ENCODE measurements at regions not wholly inside any gene's neighbourhood (a gene's known extent, or its start where the extent isn't known, plus 50 kb on each side); places are given as distances from the start of the nearest gene placed in this dataset.

- Histone ChIP-seq H3K27ac (ENCODE audit: low read depth, low read length) (no peak overlapping the region), H3K9me3 (ENCODE audit: control insufficient read depth, insufficient read depth, low read length) (no peaks in the 10 kb centered on the region), H3K4me3 (ENCODE audit: low read depth, low read length) (no peak overlapping the region), H3K27me3 (ENCODE audit: control insufficient read depth, insufficient read depth, low read length) (no peaks in the 10 kb centered on the region)
- TF ChIP-seq CTCF (IDR thresholded peaks at IDR 0.05; ENCODE audit: low read depth, low read length): no peak
- ChIA-PET POLR2A (no interaction called here), CTCF (no interaction called here)
- DNase-seq (ENCODE audit: low read depth, low spot score): no peak
These were observed 102.7 kb upstream of the MLIP start for GRCh38 chr6:54008589-54008988.

DNA sequence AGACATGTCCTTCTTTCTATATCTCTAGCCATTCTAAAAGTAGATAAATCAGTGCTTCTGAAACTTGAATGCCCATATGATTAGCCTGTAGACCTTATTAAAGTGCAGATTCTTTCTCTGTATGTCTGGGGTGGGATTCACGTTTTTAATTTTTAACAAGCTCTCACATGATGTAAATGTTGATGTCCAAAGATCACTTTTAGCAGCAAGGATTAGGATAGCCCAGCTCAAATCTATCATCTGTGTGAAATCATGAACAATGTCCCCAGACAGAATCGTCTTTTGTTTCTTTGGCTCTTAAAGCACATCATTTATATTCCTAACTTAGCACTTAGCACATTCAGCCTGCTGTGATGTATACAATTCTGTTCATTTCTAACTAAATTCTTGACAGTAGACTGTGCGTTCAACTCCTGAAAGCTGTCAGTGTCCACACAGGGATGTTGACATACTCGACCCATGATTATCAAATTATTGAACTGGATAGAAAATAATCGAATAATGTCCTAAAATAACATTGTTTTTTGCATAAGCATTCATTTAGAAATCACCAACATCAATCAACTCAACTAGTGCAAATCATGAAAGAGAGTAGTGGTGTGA lies 102.1 kb upstream of the MLIP start:
- no peak for TF ChIP-seq CTCF (IDR thresholded peaks at IDR 0.05; ENCODE audit: low read depth, low read length)
- DNase-seq (ENCODE audit: low read depth, low spot score): no peak
- no peak overlapping the region for H3K27ac ChIP-seq (ENCODE audit: low read depth, low read length)
- POLR2A ChIA-PET: no interaction called here
- CTCF ChIA-PET: no interaction called here
- H3K9me3 ChIP-seq (ENCODE audit: control insufficient read depth, insufficient read depth, low read length): no peaks in the 10 kb centered on the region
- H3K4me3 ChIP-seq (ENCODE audit: low read depth, low read length): no peak overlapping the region
- no peaks in the 10 kb centered on the region for H3K27me3 ChIP-seq (ENCODE audit: control insufficient read depth, insufficient read depth, low read length)

GRCh38 chr6:54010340-54011276 lies 100.6 kb upstream of the MLIP start:
- Histone ChIP-seq H3K4me3 (ENCODE audit: low read depth, low read length) (no peak overlapping the region), H3K27ac (ENCODE audit: low read depth, low read length) (no peak overlapping the region), H3K9me3 (ENCODE audit: control insufficient read depth, insufficient read depth, low read length) (no peaks in the 10 kb centered on the region), H3K27me3 (ENCODE audit: control insufficient read depth, insufficient read depth, low read length) (no peaks in the 10 kb centered on the region)
- TF ChIP-seq CTCF (IDR thresholded peaks at IDR 0.05; ENCODE audit: low read depth, low read length): no peak
- DNase-seq (ENCODE audit: low read depth, low spot score): no peak
- POLR2A ChIA-PET: interaction anchor here (0.7 kb wide), 1 partner anchor 961 kb away, joined by 3 read pairs; no protein-coding TSS in a partner anchor
- CTCF ChIA-PET: interaction anchor here (0.6 kb wide), 1 partner anchor 834 kb away, joined by 3 read pairs; no protein-coding TSS in a partner anchor

DNA sequence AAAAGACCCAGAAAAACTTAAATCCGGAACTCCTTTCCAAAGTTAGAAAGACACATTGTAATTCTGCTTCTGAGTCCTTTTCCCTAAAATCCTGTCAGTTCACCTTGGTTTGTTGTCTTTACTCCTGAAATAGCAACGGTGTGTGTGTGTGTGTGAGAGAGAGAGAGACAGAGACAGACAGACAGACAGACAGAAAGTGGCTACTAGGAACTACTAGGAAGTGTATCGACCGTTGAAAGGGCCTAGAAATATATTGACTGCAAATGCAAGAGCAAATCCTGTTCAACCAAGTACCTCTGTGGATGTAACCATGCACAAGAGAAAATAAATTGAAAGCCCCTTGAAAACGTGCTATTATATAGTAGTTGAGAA lies 100.0 kb upstream of the MLIP start:
- no peaks in the 10 kb centered on the region for H3K9me3 ChIP-seq (ENCODE audit: control insufficient read depth, insufficient read depth, low read length)
- no peak for DNase-seq (ENCODE audit: low read depth, low spot score)
- ChIA-PET POLR2A (interaction anchor here (0.7 kb wide), 1 partner anchor 960 kb away, joined by 3 read pairs; no protein-coding TSS in a partner anchor), CTCF (no interaction called here)
- no peak overlapping the region for H3K4me3 ChIP-seq (ENCODE audit: low read depth, low read length)
- no peak overlapping the region for H3K27ac ChIP-seq (ENCODE audit: low read depth, low read length)
- H3K27me3 ChIP-seq (ENCODE audit: control insufficient read depth, insufficient read depth, low read length): no peaks in the 10 kb centered on the region
- TF ChIP-seq CTCF (IDR thresholded peaks at IDR 0.05; ENCODE audit: low read depth, low read length): no peak

DNA sequence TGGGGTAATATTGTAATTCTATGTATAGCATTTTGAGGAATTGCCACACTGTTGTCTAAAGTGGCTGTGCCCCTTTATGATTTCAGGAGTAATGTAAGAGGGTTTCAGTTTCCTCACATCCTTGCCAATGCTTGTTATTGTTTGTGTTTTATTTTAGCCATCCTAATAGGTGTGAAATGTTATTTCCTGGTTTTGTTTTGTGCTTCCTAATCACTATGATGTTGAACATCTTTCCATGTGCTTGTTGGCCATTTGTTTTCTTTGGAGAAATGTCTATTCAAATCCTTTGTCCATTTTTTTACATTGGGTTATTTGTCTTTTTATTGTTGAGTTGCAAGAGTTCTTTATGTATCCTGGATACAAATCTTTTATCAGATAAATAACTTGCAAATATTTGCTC lies 97.3 kb upstream of the MLIP start:
- POLR2A ChIA-PET: no interaction called here
- Histone ChIP-seq H3K27ac (ENCODE audit: low read depth, low read length) (no peak overlapping the region), H3K27me3 (ENCODE audit: control insufficient read depth, insufficient read depth, low read length) (no peaks in the 10 kb centered on the region), H3K9me3 (ENCODE audit: control insufficient read depth, insufficient read depth, low read length) (no peaks in the 10 kb centered on the region), H3K4me3 (ENCODE audit: low read depth, low read length) (no peak overlapping the region)
- DNase-seq (ENCODE audit: low read depth, low spot score): no peak
- TF ChIP-seq CTCF (IDR thresholded peaks at IDR 0.05; ENCODE audit: low read depth, low read length): no peak
- CTCF ChIA-PET: no interaction called here
